Tibial artery (tissue), 4 donors: ENCODE measurements at regions not wholly inside any gene's neighbourhood (a gene's known extent, or its start where the extent isn't known, plus 50 kb on each side); places are given as distances from the start of the nearest gene placed in this dataset.

ENCODE experiments used
- DNase-seq, 2 donors: peaks; one replicate each; pipeline ENCODE4 v3.0.0-alpha.2; 2019
- H3K27ac ChIP-seq, 2 donors: fragments of 200-600 bp; sonication (generic) in 1 of 2; 1 replicate in 1 of 2; 2 replicates in 1 of 2; pipeline ENCODE4 v1.5.1; 2018 to 2019; ENCODE audit warnings: mild to moderate bottlenecking in 1 of 2
- H3K27me3 ChIP-seq, 2 donors: fragments of 200-600 bp; sonication (generic) in 1 of 2; one replicate each; pipeline versions ENCODE4 v1.5.1 to v1.6.0; 2016 to 2019
- H3K36me3 ChIP-seq, 3 donors: fragments of 200-600 bp; sonication (generic) in 2 of 3; one replicate each; pipeline ENCODE4 v1.5.1; 2016 to 2019; ENCODE audit warnings: mild to moderate bottlenecking in 2 of 3
- H3K4me1 ChIP-seq, 4 donors: fragments of 200-600 bp; sonication (generic) in 2 of 4; 1 replicate in 3 of 4; 2 replicates in 1 of 4; pipeline ENCODE4 v1.5.1; 2016 to 2019
- H3K4me3 ChIP-seq, 2 donors: fragments of 200-600 bp; sonication (generic) in 1 of 2; 1 replicate in 1 of 2; 2 replicates in 1 of 2; pipeline ENCODE4 v1.5.1; 2018 to 2019; ENCODE audit warnings: mild to moderate bottlenecking in 2 of 2
- H3K9me3 ChIP-seq, 3 donors: fragments of 200-600 bp; sonication (generic) in 1 of 3; one replicate each; pipeline ENCODE4 v1.5.1; 2016 to 2019
- CTCF ChIP-seq, 2 experiments: fragments of 200-600 bp in 1 of 2; fragments of 450-650 bp in 1 of 2; IDR thresholded peaks; one replicate each; pipeline ENCODE4 v1.5.1; 2017 to 2019; ENCODE audit warnings: antibody characterized with exemption in 2 of 2, mild to moderate bottlenecking in 1 of 2, moderate library complexity in 1 of 2
- intact Hi-C: fragments of 100-400 bp; cut with DNase I; formaldehyde crosslinking; loops from one replicate; pipeline ENCODE4 v1.15.0; 2023; ENCODE audit warnings: low total_unique reads

- intact Hi-C loops: no loop called here
- TF ChIP-seq CTCF (IDR thresholded peaks at IDR 0.05): no peak
- DNase-seq: no peak
These were observed 118.4 kb upstream of the PTPRK start for GRCh38 chr6:128638817-128639216.

GRCh38 chr6:128635219-128635618 is 114.8 kb upstream of the PTPRK start:
- no peak for TF ChIP-seq CTCF (IDR thresholded peaks at IDR 0.05)
- H3K9me3 ChIP-seq: no peaks in the 10 kb centered on the region
- H3K4me1 ChIP-seq: no peaks in the 10 kb centered on the region
- DNase-seq: no peak
- H3K4me3 ChIP-seq: no peak overlapping the region
- no peak overlapping the region for H3K27ac ChIP-seq
- H3K36me3 ChIP-seq: no peaks in the 10 kb centered on the region
- intact Hi-C loops: no loop called here
- no peaks in the 10 kb centered on the region for H3K27me3 ChIP-seq

More at GRCh38 chr6:128638817-128639216, 118.4 kb upstream of the PTPRK start:
- H3K27ac ChIP-seq: no peak overlapping the region
- H3K4me1 ChIP-seq: no peaks in the 10 kb centered on the region
- no peaks in the 10 kb centered on the region for H3K36me3 ChIP-seq
- no peaks in the 10 kb centered on the region for H3K9me3 ChIP-seq
- H3K4me3 ChIP-seq: no peak overlapping the region
- no peaks in the 10 kb centered on the region for H3K27me3 ChIP-seq

GRCh38 chr6:128632131-128632530 is 111.7 kb upstream of the PTPRK start:
- DNase-seq: no peak
- Histone ChIP-seq H3K9me3 (no peaks in the 10 kb centered on the region), H3K4me3 (no peak overlapping the region), H3K27me3 (no peaks in the 10 kb centered on the region), H3K4me1 (no peaks in the 10 kb centered on the region), H3K27ac (no peak overlapping the region), H3K36me3 (no peaks in the 10 kb centered on the region)
- no peak for TF ChIP-seq CTCF (IDR thresholded peaks at IDR 0.05)
- intact Hi-C loops: no loop called here

- no peak for TF ChIP-seq CTCF (IDR thresholded peaks at IDR 0.05)
- no peak overlapping the region for H3K27ac ChIP-seq
- intact Hi-C loops: no loop called here
These were observed 110.6 kb upstream of the PTPRK start for GRCh38 chr6:128631031-128631430.

GRCh38 chr6:128630213-128630612 is 109.8 kb upstream of the PTPRK start:
- no peak overlapping the region for H3K4me3 ChIP-seq
- DNase-seq: no peak
- H3K27me3 ChIP-seq: no peaks in the 10 kb centered on the region
- no peak for TF ChIP-seq CTCF (IDR thresholded peaks at IDR 0.05)
- intact Hi-C loops: no loop called here
- H3K27ac ChIP-seq: no peak overlapping the region
- H3K4me1 ChIP-seq: no peaks in the 10 kb centered on the region
- H3K9me3 ChIP-seq: no peaks in the 10 kb centered on the region
- no peaks in the 10 kb centered on the region for H3K36me3 ChIP-seq

More at GRCh38 chr6:128631031-128631430, 110.6 kb upstream of the PTPRK start:
- Histone ChIP-seq H3K9me3 (no peaks in the 10 kb centered on the region), H3K36me3 (no peaks in the 10 kb centered on the region), H3K4me1 (no peaks in the 10 kb centered on the region), H3K4me3 (no peak overlapping the region), H3K27me3 (no peaks in the 10 kb centered on the region)
- DNase-seq: no peak

- no peaks in the 10 kb centered on the region for H3K36me3 ChIP-seq
- DNase-seq: no peak
- H3K4me3 ChIP-seq: no peak overlapping the region
- no peaks in the 10 kb centered on the region for H3K4me1 ChIP-seq
- no peaks in the 10 kb centered on the region for H3K27me3 ChIP-seq
- intact Hi-C loops: no loop called here
- H3K27ac ChIP-seq: no peak overlapping the region
- no peak for TF ChIP-seq CTCF (IDR thresholded peaks at IDR 0.05)
- H3K9me3 ChIP-seq: no peaks in the 10 kb centered on the region
These were observed 96.9 kb upstream of the PTPRK start for GRCh38 chr6:128617285-128617684.
